ENCODE measurements at regions not wholly inside any gene's neighbourhood (a gene's known extent, or its start where the extent isn't known, plus 50 kb on each side); places are given as distances from the start of the nearest gene placed in this dataset.

DNA sequence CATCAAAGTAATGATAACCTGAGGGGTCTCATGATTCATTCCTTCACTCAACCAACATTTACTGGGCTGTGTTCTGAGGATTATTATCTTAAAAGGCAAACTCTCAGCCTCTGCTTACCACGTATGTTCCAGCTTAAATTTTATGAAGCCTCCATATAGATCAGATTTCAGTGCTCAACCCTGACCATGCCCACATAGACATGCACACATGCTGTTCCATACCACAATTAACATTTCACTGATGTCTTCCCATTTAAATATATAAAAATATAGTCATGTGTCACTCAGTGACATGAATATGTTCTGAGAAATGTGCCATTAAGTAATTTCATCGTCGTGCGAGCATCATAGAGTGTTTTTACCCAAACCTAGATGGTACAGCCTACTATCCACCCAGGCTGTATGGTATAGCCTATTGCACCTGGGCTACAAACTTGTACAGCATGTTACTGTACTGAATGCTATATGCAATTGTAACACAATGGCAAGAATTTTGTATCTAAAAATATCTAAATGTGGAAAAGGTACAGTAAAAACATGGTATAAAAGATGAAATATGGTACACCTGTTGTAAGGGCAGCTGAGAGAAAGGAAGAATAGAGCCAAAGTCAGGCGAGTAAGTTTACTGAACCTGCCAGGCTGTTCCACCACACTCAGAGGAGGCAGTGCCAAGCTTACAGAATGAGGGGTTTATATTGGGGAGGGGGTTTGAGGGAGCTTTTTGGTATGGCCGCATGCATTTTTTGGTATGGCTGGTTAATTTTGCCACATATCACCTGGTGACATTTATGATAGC lies 134.7 kb upstream of the ETV3 start:
- no peak for TF ChIP-seq POLR2A (IDR thresholded peaks at IDR 0.05; ENCODE audit: low read depth, low read length)
- TF ChIP-seq POLR2AphosphoS5 (IDR thresholded peaks at IDR 0.05; ENCODE audit: low read depth, low read length): no peak

Data from GM12892 (cell line).